Suprapubic skin (tissue), 4 donors: ENCODE measurements at regions not wholly inside any gene's neighbourhood (a gene's known extent, or its start where the extent isn't known, plus 50 kb on each side); places are given as distances from the start of the nearest gene placed in this dataset.

Experiments
- DNase-seq, 2 donors: peaks; one replicate each; pipeline ENCODE4 v3.0.0-alpha.2; 2019; ENCODE audit warnings: low spot score in 2 of 2
- H3K27ac ChIP-seq: fragments of 200-600 bp; sonication (generic); one replicate; pipeline ENCODE4 v1.5.1; 2019
- H3K27me3 ChIP-seq: fragments of 200-600 bp; sonication (generic); one replicate; pipeline ENCODE4 v1.5.1; 2019
- H3K36me3 ChIP-seq: fragments of 200-600 bp; sonication (generic); one replicate; pipeline ENCODE4 v1.5.1; 2019
- H3K4me1 ChIP-seq: fragments of 200-600 bp; sonication (generic); one replicate; pipeline ENCODE4 v1.5.1; 2019
- H3K4me3 ChIP-seq: fragments of 200-600 bp; sonication (generic); one replicate; pipeline ENCODE4 v1.5.1; 2019; ENCODE audit warnings: mild to moderate bottlenecking
- H3K9me3 ChIP-seq: fragments of 200-600 bp; sonication (generic); one replicate; pipeline ENCODE4 v1.5.1; 2019
- EP300 ChIP-seq: sonication (generic); formaldehyde crosslinking; IDR thresholded peaks from one replicate; pipeline ENCODE4 v1.6.1; 2017; ENCODE audit warnings: antibody characterized with exemption
- POLR2A ChIP-seq, 2 donors: fragments of 450-650 bp; IDR thresholded peaks; one replicate each; pipeline ENCODE4 v1.6.1; 2017; ENCODE audit warnings: antibody characterized with exemption in 2 of 2, mild to moderate bottlenecking in 2 of 2, moderate library complexity in 2 of 2
- POLR2AphosphoS5 ChIP-seq, 3 donors: sonication (generic); formaldehyde crosslinking; IDR thresholded peaks; one replicate each; pipeline ENCODE4 v1.6.1; 2017; ENCODE audit warnings: antibody characterized with exemption in 3 of 3
- WGBS: methylation state at CpG from one replicate; pipeline ENCODE4 v1.1.5; 2018; 5-methylcytosine and 5-hydroxymethylcytosine counted together
- TF ChIP-seq, protein P1 (sequence below), 2 donors: fragments of 200-600 bp in 1 of 2; fragments of 450-650 bp in 1 of 2; sonication (generic) in 1 of 2; IDR thresholded peaks; one replicate each; pipeline ENCODE4 v1.5.1; 2016 to 2019; ENCODE audit warnings: antibody characterized with exemption in 2 of 2, mild to moderate bottlenecking in 1 of 2, moderate library complexity in 1 of 2

DNA sequence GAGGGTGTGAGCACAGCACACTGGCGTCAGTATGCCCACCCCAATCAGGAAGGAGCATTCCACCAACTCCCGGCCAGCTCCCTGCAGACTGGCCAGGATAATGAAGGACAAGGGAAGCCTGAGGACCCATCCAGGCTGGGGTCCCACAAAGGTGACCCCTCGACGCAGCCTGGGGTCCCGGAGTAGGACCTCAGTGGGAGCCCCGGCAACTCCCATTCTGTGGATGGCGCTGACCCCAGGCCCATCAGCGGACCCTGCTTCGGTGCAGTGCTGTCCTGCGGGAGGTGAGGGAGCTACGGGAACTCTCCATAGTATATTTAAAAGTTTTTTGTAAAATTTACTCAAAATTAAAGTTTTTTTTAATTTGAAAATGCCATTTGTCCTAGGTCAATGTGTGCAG, 137.7 kb upstream of the NKX1-1 start:
- H3K36me3 ChIP-seq: no peaks in the 10 kb centered on the region
- H3K27ac ChIP-seq: no peak overlapping the region
- peaks cover 48% of the 10 kb centered on the region for H3K27me3 ChIP-seq
- 92% methylated on average over 7 of the region's 11 CpGs for WGBS
- TF ChIP-seq EP300 (no peak), POLR2AphosphoS5 (IDR thresholded peaks at IDR 0.05) (no peak), POLR2A (IDR thresholded peaks at IDR 0.05) (no peak)
- TF ChIP-seq, protein P1, sequence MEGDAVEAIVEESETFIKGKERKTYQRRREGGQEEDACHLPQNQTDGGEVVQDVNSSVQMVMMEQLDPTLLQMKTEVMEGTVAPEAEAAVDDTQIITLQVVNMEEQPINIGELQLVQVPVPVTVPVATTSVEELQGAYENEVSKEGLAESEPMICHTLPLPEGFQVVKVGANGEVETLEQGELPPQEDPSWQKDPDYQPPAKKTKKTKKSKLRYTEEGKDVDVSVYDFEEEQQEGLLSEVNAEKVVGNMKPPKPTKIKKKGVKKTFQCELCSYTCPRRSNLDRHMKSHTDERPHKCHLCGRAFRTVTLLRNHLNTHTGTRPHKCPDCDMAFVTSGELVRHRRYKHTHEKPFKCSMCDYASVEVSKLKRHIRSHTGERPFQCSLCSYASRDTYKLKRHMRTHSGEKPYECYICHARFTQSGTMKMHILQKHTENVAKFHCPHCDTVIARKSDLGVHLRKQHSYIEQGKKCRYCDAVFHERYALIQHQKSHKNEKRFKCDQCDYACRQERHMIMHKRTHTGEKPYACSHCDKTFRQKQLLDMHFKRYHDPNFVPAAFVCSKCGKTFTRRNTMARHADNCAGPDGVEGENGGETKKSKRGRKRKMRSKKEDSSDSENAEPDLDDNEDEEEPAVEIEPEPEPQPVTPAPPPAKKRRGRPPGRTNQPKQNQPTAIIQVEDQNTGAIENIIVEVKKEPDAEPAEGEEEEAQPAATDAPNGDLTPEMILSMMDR (IDR thresholded peaks at IDR 0.05): no peak
- H3K4me3 ChIP-seq: no peak overlapping the region
- peaks cover 13% of the 10 kb centered on the region for H3K4me1 ChIP-seq
- H3K9me3 ChIP-seq: no peaks in the 10 kb centered on the region
- DNase-seq: no peak

DNA sequence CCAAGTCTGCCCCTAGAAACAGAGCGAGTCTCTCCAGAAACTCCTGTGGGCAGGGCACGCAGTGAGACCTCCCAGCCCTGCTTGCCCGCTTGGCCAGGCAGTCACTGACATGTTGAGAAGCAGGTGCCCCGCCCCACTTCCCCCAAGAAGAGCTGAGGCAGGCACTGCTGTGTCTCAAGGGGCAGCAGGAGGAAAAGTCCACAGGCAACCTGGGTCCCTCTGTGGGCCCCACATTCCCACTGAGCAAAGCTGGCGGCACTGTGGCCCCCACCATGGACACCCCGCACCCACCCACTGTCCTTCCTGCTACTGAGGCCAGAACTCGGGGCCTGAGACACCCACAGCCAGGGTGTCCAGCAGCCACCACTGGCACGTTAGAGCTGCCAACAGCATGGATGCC, 137.3 kb upstream of the NKX1-1 start:
- Histone ChIP-seq H3K4me3 (no peak overlapping the region), H3K27me3 (peaks cover 48% of the 10 kb centered on the region), H3K36me3 (no peaks in the 10 kb centered on the region), H3K27ac (no peak overlapping the region), H3K4me1 (peaks cover 8% of the 10 kb centered on the region), H3K9me3 (no peaks in the 10 kb centered on the region)
- WGBS: no CpG with 5 or more reads among the region's 8 CpGs
- no peak for DNase-seq
- TF ChIP-seq, protein P1 (IDR thresholded peaks at IDR 0.05): no peak
- TF ChIP-seq EP300: no peak
- TF ChIP-seq POLR2AphosphoS5 (IDR thresholded peaks at IDR 0.05): no peak
- no peak for TF ChIP-seq POLR2A (IDR thresholded peaks at IDR 0.05)

DNA sequence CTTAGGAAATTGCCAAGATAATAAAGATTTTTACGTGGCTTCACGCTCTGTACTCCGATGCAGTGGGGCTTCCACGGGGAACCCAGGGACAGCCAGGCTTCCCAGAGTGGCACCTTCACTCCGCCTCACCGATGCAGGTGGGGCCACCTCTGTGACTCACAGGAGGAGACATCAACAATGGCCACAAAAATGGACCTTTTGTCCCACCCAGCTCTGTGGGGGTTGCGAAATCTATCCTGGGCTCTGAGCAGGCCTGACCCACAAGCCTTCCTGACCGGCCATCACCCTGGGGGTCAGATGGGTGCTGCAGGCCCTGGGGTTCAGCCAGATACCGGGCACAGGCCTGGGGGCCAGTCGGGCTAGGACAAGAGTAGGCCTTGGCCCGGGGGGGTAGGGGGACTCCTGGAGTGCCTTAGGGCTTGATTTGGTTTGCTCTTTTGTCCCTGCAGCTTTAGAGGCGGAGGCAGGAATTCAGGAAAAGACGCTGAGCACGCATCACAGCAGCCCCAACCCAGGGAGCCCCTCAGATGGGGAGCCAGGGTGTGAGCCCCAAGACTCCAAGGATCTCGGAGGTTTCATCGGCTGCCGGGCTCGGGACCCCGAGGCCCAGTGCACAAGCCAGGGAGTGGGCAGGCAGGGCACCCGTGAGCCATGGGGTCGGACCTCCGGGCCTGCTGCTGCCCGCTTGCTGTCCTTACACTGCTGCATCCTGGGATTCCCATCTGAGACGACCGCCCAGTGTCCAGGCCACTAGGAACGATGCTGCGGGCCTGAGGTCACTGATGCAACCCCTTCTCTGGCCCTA, 136.5 kb upstream of the NKX1-1 start:
- no peak overlapping the region for H3K27ac ChIP-seq

DNA sequence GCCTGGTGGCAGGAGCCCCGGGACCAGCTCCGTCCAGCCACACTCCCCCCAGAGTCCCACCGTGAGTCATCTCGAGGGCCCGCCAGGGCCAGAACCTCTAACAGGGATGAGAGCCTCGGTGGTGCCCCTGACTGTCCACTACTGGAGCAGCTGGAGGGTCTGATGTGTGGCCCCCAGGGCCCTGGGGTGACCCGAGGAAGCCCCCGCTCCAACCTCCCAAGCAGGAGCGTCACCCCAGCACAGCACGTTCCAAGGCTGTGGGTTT, 135.9 kb upstream of the NKX1-1 start:
- WGBS: 100% methylated on average over 2 of the region's 10 CpGs
- Histone ChIP-seq H3K4me1 (no peaks in the 10 kb centered on the region), H3K27me3 (peaks cover 53% of the 10 kb centered on the region), H3K27ac (no peak overlapping the region), H3K9me3 (no peaks in the 10 kb centered on the region), H3K36me3 (no peaks in the 10 kb centered on the region), H3K4me3 (no peak overlapping the region)
- TF ChIP-seq EP300 (no peak), POLR2A (IDR thresholded peaks at IDR 0.05) (no peak), POLR2AphosphoS5 (IDR thresholded peaks at IDR 0.05) (no peak)
- TF ChIP-seq, protein P1 (IDR thresholded peaks at IDR 0.05): no peak
- DNase-seq: no peak

More for the DNA sequence above, 136.5 kb upstream of the NKX1-1 start:
- no peaks in the 10 kb centered on the region for H3K36me3 ChIP-seq
- no peak overlapping the region for H3K4me3 ChIP-seq
- H3K27me3 ChIP-seq: peaks cover 48% of the 10 kb centered on the region
- no peak for TF ChIP-seq EP300
- TF ChIP-seq POLR2A (IDR thresholded peaks at IDR 0.05): no peak
- TF ChIP-seq POLR2AphosphoS5 (IDR thresholded peaks at IDR 0.05): no peak
- TF ChIP-seq, protein P1 (IDR thresholded peaks at IDR 0.05): no peak
- WGBS: 85% methylated on average over 8 of the region's 27 CpGs
- no peaks in the 10 kb centered on the region for H3K4me1 ChIP-seq
- H3K9me3 ChIP-seq: no peaks in the 10 kb centered on the region
- no peak for DNase-seq

DNA sequence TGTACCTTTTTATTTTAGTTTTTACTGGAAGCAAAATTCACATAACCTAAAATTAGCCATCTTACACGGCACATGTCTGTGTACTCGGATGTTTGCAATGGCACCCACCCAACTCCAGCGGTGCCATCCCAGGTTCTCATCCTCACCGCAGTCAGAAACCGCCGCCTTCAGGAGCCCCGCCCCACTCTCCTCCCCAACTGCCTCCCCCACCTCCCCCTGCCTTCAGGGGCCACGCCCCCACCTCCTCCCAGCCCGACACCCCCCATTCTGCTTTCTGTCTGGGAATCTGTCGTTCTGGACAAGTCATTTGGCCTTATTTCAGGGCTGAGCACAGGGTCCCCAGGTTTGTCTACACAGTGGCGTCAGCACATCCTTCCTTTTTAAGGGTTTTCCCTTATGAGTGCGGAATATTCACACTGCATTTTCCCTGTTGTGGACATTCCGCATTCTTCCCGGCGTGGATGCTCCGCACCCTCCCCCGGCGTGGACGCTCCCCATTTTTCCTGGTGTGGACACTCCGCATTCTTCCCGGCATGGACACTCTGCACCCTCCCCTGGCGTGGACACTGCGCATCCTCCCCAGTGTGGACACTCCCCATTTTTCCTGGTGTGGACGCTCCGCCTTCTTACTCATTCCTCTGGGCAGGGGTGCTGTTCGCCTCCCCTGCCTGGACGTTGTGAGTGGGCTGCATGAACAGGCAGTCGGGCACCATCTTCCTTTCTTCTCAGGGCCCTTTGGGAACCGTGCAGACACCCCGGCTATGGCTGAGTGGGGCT, 135.4 kb upstream of the NKX1-1 start:
- H3K27me3 ChIP-seq: peaks cover 58% of the 10 kb centered on the region
- no peak overlapping the region for H3K4me3 ChIP-seq
- H3K4me1 ChIP-seq: no peaks in the 10 kb centered on the region
- 67% methylated on average over 30 of the region's 30 CpGs for WGBS
- H3K27ac ChIP-seq: no peak overlapping the region
- no peaks in the 10 kb centered on the region for H3K36me3 ChIP-seq
- TF ChIP-seq, protein P1 (IDR thresholded peaks at IDR 0.05): no peak
- TF ChIP-seq POLR2AphosphoS5 (IDR thresholded peaks at IDR 0.05): no peak
- TF ChIP-seq EP300: no peak
- TF ChIP-seq POLR2A (IDR thresholded peaks at IDR 0.05): no peak
- H3K9me3 ChIP-seq: no peaks in the 10 kb centered on the region
- no peak for DNase-seq
